ENCODE measurements at regions not wholly inside any gene's neighbourhood (a gene's known extent, or its start where the extent isn't known, plus 50 kb on each side); places are given as distances from the start of the nearest gene placed in this dataset.
"Not testable (repeated sequence)": the region's sequence is repeated elsewhere in the genome, so short reads cannot be mapped to it uniquely, and the experiment has no call there.

DNA sequence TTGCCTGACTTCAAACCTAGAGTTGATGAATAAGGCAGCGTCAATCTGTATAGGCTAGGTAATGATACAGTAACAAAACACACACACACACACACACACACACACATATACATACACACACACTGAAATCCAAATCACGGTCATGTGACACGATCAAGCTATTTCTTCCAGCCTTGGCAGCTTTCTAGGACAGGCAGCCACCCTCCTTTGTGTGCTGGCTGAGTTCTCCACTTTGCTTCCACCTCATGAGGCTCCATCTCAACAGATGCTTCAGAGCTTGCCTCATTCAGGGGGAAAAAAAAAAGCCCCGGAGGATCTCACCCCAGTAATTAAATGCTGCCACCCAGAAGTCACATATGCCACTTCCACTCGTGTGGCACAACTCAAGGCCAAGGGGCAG is 217.9 kb downstream of the NPIPA8 start:
- not testable (repeated sequence) for TF ChIP-seq CTCF, POLR2A (IDR thresholded peaks at IDR 0.05)
